ENCODE measurements at regions not wholly inside any gene's neighbourhood (a gene's known extent, or its start where the extent isn't known, plus 50 kb on each side); places are given as distances from the start of the nearest gene placed in this dataset.

DNA sequence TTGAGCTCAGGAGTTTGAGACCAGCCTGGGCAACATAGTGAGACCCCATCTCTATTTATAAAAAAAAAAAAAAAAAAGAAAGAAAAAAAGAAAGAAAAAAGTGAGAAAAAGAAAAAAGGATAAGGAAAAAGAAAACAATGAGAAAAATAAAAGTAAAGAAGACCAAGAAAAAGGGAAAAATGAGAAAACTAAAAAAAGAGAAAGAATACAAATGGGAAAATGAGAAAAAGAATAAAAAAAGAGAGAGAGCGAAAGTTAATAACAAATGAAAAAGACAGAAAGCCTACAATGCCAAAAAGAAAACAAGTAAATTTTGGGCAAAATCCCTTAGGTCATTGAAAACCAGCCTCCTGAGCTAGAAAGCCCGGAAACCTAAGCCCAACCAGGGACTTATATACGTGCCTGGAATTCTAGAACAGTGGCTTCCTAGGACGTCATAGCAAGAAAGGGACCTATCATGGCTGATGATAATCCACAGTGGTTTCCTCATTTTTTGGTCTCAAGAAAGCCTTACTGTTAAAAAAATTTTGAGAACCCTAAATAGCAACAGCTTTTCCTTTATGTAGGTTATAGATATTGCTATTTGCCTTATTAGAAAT, 131.7 kb upstream of the CLINT1 start:
- Mint-ChIP-seq H3K36me3 (ENCODE audit: unreplicated experiment) (peaks cover 7% of the 10 kb centered on the region), H3K4me1 (ENCODE audit: low read depth, unreplicated experiment) (no peaks in the 10 kb centered on the region), H3K9me3 (ENCODE audit: unreplicated experiment) (peaks cover 2% of the 10 kb centered on the region), H3K4me3 (ENCODE audit: unreplicated experiment) (no peak overlapping the region), H3K27me3 (ENCODE audit: unreplicated experiment) (no peaks in the 10 kb centered on the region), H3K27ac (ENCODE audit: unreplicated experiment) (no peak overlapping the region)
- TF ChIP-seq, protein P1, sequence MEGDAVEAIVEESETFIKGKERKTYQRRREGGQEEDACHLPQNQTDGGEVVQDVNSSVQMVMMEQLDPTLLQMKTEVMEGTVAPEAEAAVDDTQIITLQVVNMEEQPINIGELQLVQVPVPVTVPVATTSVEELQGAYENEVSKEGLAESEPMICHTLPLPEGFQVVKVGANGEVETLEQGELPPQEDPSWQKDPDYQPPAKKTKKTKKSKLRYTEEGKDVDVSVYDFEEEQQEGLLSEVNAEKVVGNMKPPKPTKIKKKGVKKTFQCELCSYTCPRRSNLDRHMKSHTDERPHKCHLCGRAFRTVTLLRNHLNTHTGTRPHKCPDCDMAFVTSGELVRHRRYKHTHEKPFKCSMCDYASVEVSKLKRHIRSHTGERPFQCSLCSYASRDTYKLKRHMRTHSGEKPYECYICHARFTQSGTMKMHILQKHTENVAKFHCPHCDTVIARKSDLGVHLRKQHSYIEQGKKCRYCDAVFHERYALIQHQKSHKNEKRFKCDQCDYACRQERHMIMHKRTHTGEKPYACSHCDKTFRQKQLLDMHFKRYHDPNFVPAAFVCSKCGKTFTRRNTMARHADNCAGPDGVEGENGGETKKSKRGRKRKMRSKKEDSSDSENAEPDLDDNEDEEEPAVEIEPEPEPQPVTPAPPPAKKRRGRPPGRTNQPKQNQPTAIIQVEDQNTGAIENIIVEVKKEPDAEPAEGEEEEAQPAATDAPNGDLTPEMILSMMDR (IDR thresholded peaks at IDR 0.05; ENCODE audit: partially characterized antibody, unreplicated experiment) = no peak
- DNase-seq = no peak

DNA sequence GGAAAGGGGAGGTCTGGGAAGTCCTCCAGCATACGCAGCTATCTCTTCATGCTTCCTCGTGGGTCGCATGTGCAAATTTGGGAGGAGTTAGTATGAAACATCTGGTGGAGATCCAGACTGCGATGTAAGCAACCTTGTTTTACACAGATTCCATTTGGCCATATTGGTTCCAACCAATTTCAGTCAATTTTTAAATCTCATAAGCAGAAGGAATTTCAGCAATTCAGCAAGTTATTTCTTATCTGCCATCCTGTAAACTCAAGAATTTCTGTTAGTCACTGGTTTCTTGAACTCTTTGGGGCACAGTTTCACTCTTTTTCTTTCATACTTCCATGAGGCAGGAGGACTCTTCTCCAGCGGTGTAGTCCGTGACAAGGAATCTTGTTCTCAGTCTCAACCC, 130.4 kb upstream of the CLINT1 start:
- Mint-ChIP-seq H3K27ac (ENCODE audit: unreplicated experiment) (no peak overlapping the region), H3K4me3 (ENCODE audit: unreplicated experiment) (no peak overlapping the region), H3K9me3 (ENCODE audit: unreplicated experiment) (peaks cover 2% of the 10 kb centered on the region), H3K36me3 (ENCODE audit: unreplicated experiment) (peaks cover 7% of the 10 kb centered on the region), H3K27me3 (ENCODE audit: unreplicated experiment) (no peaks in the 10 kb centered on the region), H3K4me1 (ENCODE audit: low read depth, unreplicated experiment) (no peaks in the 10 kb centered on the region)
- DNase-seq = no peak
- TF ChIP-seq, protein P1 (IDR thresholded peaks at IDR 0.05; ENCODE audit: partially characterized antibody, unreplicated experiment) = no peak

DNA sequence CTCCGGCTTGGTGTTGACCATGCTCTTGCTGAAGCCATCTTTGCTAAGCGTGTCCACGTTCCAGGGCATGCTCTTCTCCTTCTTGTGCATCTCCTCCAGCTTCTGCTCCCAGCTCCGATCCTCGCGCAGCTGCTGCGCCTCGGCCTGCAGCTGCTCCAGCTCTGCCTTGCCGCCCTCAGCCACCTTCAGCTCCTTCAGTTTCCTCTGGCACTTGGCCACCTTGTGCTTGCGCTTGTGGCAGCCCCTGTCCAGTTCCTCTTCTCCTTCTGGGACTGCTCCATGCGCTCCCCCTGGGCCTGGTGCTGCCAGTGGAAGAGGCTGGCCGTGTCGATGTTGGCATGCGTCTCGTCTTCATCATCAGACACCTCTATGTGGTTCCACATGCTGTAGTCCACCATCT, 128.3 kb upstream of the CLINT1 start:
- H3K36me3 Mint-ChIP-seq (ENCODE audit: unreplicated experiment) = peaks cover 7% of the 10 kb centered on the region
- H3K9me3 Mint-ChIP-seq (ENCODE audit: unreplicated experiment) = peaks cover 2% of the 10 kb centered on the region
- no peak overlapping the region for H3K4me3 Mint-ChIP-seq (ENCODE audit: unreplicated experiment)
- H3K27me3 Mint-ChIP-seq (ENCODE audit: unreplicated experiment) = no peaks in the 10 kb centered on the region
- DNase-seq = no peak
- H3K4me1 Mint-ChIP-seq (ENCODE audit: low read depth, unreplicated experiment) = no peaks in the 10 kb centered on the region
- no peak overlapping the region for H3K27ac Mint-ChIP-seq (ENCODE audit: unreplicated experiment)
- TF ChIP-seq, protein P1 (IDR thresholded peaks at IDR 0.05; ENCODE audit: partially characterized antibody, unreplicated experiment) = no peak

DNA sequence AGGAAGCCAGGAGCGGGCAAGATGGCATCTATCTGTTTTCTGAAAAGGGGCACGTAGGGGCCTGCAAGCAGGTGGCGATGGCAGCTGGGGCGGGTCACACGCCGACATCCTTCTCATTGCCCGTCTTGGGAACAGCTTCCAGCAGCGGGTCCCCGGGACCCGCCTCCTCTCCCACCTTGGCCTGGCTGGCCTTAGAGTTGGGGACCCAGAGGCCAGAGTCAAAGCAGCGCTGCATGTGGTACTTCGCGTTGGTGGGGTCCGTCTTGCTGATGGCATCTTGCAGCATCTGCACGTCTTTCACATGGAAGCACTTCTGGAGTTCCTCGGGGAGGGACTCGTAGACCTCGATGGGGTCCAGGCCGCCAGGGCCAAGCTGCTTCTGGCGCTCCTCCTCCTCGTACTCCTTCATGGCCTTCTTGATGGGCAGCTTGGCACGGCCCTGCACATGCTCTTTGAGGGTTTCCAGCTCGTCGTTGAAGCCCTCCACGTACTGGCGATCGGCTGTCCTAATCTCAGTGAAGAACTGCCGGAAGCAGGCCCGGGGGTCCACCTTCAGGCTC, 127.6 kb upstream of the CLINT1 start:
- H3K4me1 Mint-ChIP-seq (ENCODE audit: low read depth, unreplicated experiment) = no peaks in the 10 kb centered on the region
- no peak for DNase-seq
- H3K36me3 Mint-ChIP-seq (ENCODE audit: unreplicated experiment) = peaks cover 7% of the 10 kb centered on the region
- no peak overlapping the region for H3K4me3 Mint-ChIP-seq (ENCODE audit: unreplicated experiment)
- H3K9me3 Mint-ChIP-seq (ENCODE audit: unreplicated experiment) = peaks cover 2% of the 10 kb centered on the region
- TF ChIP-seq, protein P1 (IDR thresholded peaks at IDR 0.05; ENCODE audit: partially characterized antibody, unreplicated experiment) = no peak
- no peak overlapping the region for H3K27ac Mint-ChIP-seq (ENCODE audit: unreplicated experiment)
- H3K27me3 Mint-ChIP-seq (ENCODE audit: unreplicated experiment) = no peaks in the 10 kb centered on the region

DNA sequence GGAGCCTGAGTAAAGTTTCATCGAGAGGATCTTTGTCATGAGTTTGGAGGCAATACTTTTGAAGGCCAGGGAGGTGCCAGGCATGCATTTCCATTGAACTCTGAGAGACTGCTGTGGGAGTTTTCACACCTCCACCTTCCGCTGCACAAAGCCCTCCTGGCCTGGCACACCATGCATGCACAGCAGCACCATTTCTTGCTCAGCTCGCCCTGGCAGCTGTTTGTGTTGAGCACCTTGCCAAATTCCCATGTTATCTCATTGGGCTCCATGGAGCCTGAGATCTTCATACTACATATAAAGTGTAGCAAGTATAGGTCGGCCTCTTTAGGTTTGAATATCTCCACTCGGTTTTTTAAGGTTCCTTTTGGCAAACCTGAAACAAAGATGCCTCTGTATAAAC, 125.7 kb upstream of the CLINT1 start:
- Mint-ChIP-seq H3K4me3 (ENCODE audit: unreplicated experiment) (no peak overlapping the region), H3K36me3 (ENCODE audit: unreplicated experiment) (peaks cover 7% of the 10 kb centered on the region), H3K27me3 (ENCODE audit: unreplicated experiment) (no peaks in the 10 kb centered on the region), H3K27ac (ENCODE audit: unreplicated experiment) (no peak overlapping the region), H3K4me1 (ENCODE audit: low read depth, unreplicated experiment) (no peaks in the 10 kb centered on the region), H3K9me3 (ENCODE audit: unreplicated experiment) (peaks cover 2% of the 10 kb centered on the region)
- DNase-seq = no peak
- TF ChIP-seq, protein P1 (IDR thresholded peaks at IDR 0.05; ENCODE audit: partially characterized antibody, unreplicated experiment) = no peak

Measured in glutamatergic neuron (in vitro differentiated cells).